Endodermal cell (in vitro differentiated cells): ENCODE measurements at regions not wholly inside any gene's neighbourhood (a gene's known extent, or its start where the extent isn't known, plus 50 kb on each side); places are given as distances from the start of the nearest gene placed in this dataset.

ENCODE experiments used
- DNase-seq: peaks from one replicate; pipeline ENCODE4 v3.0.0-alpha.2; 2017
- H3K27ac ChIP-seq: 2 replicates; pipeline ENCODE4 v1.5.1; 2013; ENCODE audit warnings: mild to moderate bottlenecking, low read depth, low read length, moderate library complexity
- H3K27me3 ChIP-seq: 2 replicates; pipeline ENCODE4 v1.6.1; 2013; ENCODE audit warnings: mild to moderate bottlenecking, low read length, moderate library complexity; ENCODE audit not compliant: insufficient read depth, control insufficient read depth, poor library complexity, severe bottlenecking
- H3K36me3 ChIP-seq: 2 replicates; pipeline ENCODE4 v1.7.0; 2013; ENCODE audit warnings: mild to moderate bottlenecking, low read length, moderate library complexity; ENCODE audit not compliant: control insufficient read depth, insufficient read depth
- H3K4me1 ChIP-seq: one replicate; pipeline ENCODE4 v1.7.0; 2013; ENCODE audit warnings: low read length; ENCODE audit not compliant: control insufficient read depth, insufficient read depth
- H3K4me3 ChIP-seq: 2 replicates; pipeline ENCODE4 v1.5.1; 2013; ENCODE audit warnings: mild to moderate bottlenecking, low read length, moderate library complexity
- H3K9ac ChIP-seq: 2 replicates; pipeline ENCODE4 v1.6.1; 2013; ENCODE audit warnings: mild to moderate bottlenecking, low read length, moderate library complexity; ENCODE audit not compliant: poor library complexity, severe bottlenecking; ENCODE audit errors: extremely low read depth
- H3K9me3 ChIP-seq: 2 replicates; pipeline ENCODE4 v1.6.1; 2013; ENCODE audit warnings: mild to moderate bottlenecking, low read length, moderate library complexity; ENCODE audit not compliant: control insufficient read depth
- H3K27ac Mint-ChIP-seq: 2 replicates; pipeline ENCODE4 v1.8.0; 2020; ENCODE audit warnings: mixed read lengths
- H3K27me3 Mint-ChIP-seq: 2 replicates; pipeline ENCODE4 v1.8.0; 2021; ENCODE audit warnings: mild to moderate bottlenecking, mixed read lengths; ENCODE audit not compliant: insufficient read depth
- H3K36me3 Mint-ChIP-seq: 2 replicates; pipeline ENCODE4 v1.8.0; 2020; ENCODE audit warnings: low read depth, mixed read lengths
- H3K4me1 Mint-ChIP-seq: 2 replicates; pipeline ENCODE4 v1.8.0; 2020; ENCODE audit warnings: mixed read lengths
- H3K4me3 Mint-ChIP-seq: 2 replicates; pipeline ENCODE4 v1.8.0; 2020; ENCODE audit warnings: mild to moderate bottlenecking, moderate library complexity, mixed read lengths
- H3K9me3 Mint-ChIP-seq: 2 replicates; pipeline ENCODE4 v1.8.0; 2020; ENCODE audit warnings: mild to moderate bottlenecking, mixed read lengths
- WGBS, 2 experiments: methylation state at CpG; one replicate each; pipeline versions ENCODE4 v1.1.5 to v1.1.7; 2013; ENCODE audit warnings: missing lambda C conversion rate in 2 of 2, mixed read lengths in 1 of 2; ENCODE audit not compliant: insufficient coverage in 1 of 2, insufficient read length in 1 of 2; 5-methylcytosine and 5-hydroxymethylcytosine counted together
- TF ChIP-seq, protein P1 (sequence below): fragments of 200-600 bp; sonication (generic); conservative IDR thresholded peaks from 2 replicates; pipeline ENCODE4 v1.5.0; 2021; ENCODE audit warnings: antibody characterized with exemption, mild to moderate bottlenecking

DNA sequence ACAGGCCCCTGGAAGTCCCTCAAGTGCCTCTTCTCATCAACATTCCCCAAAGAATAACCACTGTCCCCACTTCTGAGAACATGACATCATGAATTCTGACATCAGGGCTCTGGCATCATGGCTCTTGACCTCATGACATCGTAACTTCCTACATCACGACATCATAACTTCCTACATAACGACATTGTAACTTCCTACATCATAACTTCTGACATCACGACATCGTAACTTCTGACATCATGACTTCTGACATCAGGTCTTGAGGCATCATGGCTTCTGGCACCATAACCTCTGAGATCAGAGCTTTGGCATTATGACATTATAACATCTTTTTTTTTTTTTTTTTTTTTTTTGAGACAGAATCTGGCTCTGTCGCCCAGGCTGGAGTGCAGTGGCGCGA is 66.7 kb upstream of the FAM20C start:
- H3K9ac ChIP-seq, result no peak overlapping the region
- no peaks in the 10 kb centered on the region for H3K4me1 ChIP-seq
- no peaks in the 10 kb centered on the region for H3K27me3 ChIP-seq
- H3K27ac Mint-ChIP-seq, result no peak overlapping the region
- H3K27me3 Mint-ChIP-seq, result peaks cover 8% of the 10 kb centered on the region
- TF ChIP-seq, protein P1, sequence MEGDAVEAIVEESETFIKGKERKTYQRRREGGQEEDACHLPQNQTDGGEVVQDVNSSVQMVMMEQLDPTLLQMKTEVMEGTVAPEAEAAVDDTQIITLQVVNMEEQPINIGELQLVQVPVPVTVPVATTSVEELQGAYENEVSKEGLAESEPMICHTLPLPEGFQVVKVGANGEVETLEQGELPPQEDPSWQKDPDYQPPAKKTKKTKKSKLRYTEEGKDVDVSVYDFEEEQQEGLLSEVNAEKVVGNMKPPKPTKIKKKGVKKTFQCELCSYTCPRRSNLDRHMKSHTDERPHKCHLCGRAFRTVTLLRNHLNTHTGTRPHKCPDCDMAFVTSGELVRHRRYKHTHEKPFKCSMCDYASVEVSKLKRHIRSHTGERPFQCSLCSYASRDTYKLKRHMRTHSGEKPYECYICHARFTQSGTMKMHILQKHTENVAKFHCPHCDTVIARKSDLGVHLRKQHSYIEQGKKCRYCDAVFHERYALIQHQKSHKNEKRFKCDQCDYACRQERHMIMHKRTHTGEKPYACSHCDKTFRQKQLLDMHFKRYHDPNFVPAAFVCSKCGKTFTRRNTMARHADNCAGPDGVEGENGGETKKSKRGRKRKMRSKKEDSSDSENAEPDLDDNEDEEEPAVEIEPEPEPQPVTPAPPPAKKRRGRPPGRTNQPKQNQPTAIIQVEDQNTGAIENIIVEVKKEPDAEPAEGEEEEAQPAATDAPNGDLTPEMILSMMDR, result no peak
- peaks cover 6% of the 10 kb centered on the region for H3K4me1 Mint-ChIP-seq
- no peaks in the 10 kb centered on the region for H3K36me3 Mint-ChIP-seq
- H3K4me3 ChIP-seq, result no peak overlapping the region
- 91 to 96% methylated on average over 5 to 8 of the region's 8 CpGs for WGBS, 2 experiments
- H3K9me3 Mint-ChIP-seq, result no peaks in the 10 kb centered on the region
- DNase-seq, result no peak
- H3K36me3 ChIP-seq, result no peaks in the 10 kb centered on the region
- H3K9me3 ChIP-seq, result no peaks in the 10 kb centered on the region
- H3K4me3 Mint-ChIP-seq, result no peak overlapping the region
- H3K27ac ChIP-seq, result no peak overlapping the region

DNA sequence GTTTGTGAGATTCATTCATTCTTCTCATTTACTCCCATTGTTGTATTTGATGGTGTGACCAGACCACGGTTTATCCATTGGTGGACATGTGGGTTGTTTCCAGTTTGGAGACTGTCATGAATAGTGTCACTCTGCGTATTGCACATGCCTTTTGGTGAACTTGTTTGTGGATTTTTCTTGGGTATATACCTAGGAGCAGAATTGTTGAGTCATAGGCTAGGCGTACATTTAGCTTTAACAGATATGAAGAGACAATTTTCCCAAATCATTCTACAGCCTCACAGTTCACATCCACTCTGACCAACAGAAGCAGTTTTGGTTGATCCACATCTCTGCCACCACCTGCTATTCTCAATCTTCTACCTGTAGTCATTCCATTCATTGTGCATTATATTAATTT is 66.0 kb upstream of the FAM20C start:
- no peaks in the 10 kb centered on the region for H3K9me3 ChIP-seq
- no peaks in the 10 kb centered on the region for H3K4me1 Mint-ChIP-seq
- no peaks in the 10 kb centered on the region for H3K9me3 Mint-ChIP-seq
- H3K4me1 ChIP-seq, result no peaks in the 10 kb centered on the region
- 91 to 100% methylated on average over 1 to 3 of the region's 3 CpGs for WGBS, 2 experiments
- no peak overlapping the region for H3K27ac Mint-ChIP-seq
- no peak overlapping the region for H3K9ac ChIP-seq
- H3K27me3 ChIP-seq, result no peaks in the 10 kb centered on the region
- peaks cover 4% of the 10 kb centered on the region for H3K27me3 Mint-ChIP-seq
- no peaks in the 10 kb centered on the region for H3K36me3 ChIP-seq
- H3K36me3 Mint-ChIP-seq, result no peaks in the 10 kb centered on the region
- H3K4me3 ChIP-seq, result no peak overlapping the region
- H3K4me3 Mint-ChIP-seq, result no peak overlapping the region
- DNase-seq, result peak; percentile 1
- H3K27ac ChIP-seq, result no peak overlapping the region
- TF ChIP-seq, protein P1, result no peak

DNA sequence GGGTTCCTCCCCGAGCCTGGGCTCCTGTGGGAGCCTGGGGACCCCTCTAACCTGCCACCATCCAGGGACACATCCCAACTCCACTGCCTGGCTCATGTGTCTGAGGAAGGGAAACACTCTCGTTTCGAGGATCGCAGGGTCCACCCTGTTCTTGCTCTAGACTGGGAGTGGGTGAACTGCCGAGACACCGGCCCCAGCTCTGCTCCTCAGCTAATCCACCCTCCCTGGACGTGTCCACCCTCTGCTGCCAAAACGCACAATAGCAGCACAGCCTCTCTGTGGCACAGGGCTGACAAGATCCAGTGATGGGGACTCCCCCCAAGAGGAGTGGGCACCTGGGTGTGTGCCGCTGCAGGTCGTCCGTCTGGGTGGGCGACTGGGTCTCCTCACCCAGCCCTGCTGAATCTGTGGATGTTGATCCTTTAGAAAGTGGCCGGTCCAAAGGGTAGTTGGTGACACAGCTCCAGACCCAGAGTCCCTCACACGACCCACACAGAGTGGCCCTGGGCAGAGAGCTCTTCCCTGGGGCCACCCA is 65.2 kb upstream of the FAM20C start:
- Mint-ChIP-seq H3K36me3 (no peaks in the 10 kb centered on the region), H3K27me3 (no peaks in the 10 kb centered on the region), H3K4me1 (no peaks in the 10 kb centered on the region), H3K9me3 (no peaks in the 10 kb centered on the region), H3K27ac (no peak overlapping the region), H3K4me3 (no peak overlapping the region)
- H3K27me3 ChIP-seq, result no peaks in the 10 kb centered on the region
- 89 to 92% methylated on average over 6 to 14 of the region's 14 CpGs for WGBS, 2 experiments
- DNase-seq, result peak; percentile 37
- no peak overlapping the region for H3K4me3 ChIP-seq
- TF ChIP-seq, protein P1, result no peak
- no peaks in the 10 kb centered on the region for H3K36me3 ChIP-seq
- no peaks in the 10 kb centered on the region for H3K4me1 ChIP-seq
- no peak overlapping the region for H3K27ac ChIP-seq
- no peak overlapping the region for H3K9ac ChIP-seq
- no peaks in the 10 kb centered on the region for H3K9me3 ChIP-seq
